ENCODE measurements at regions not wholly inside any gene's neighbourhood (a gene's known extent, or its start where the extent isn't known, plus 50 kb on each side); places are given as distances from the start of the nearest gene placed in this dataset.

GRCh38 chr7:118720632-118721031, 496.1 kb downstream of the ANKRD7 start:
- Histone ChIP-seq H3K27ac (ENCODE audit: low read depth, low read length) (no peak overlapping the region), H3K9ac (ENCODE audit: low read length) (no peak overlapping the region), H3K79me2 (ENCODE audit: insufficient read depth, low read length) (no peaks in the 10 kb centered on the region), H3K27me3 (ENCODE audit: low read length) (no peaks in the 10 kb centered on the region), H3K36me3 (ENCODE audit: low read length) (no peaks in the 10 kb centered on the region), H3K9me3 (ENCODE audit: insufficient read depth, low read length) (no peaks in the 10 kb centered on the region), H3K4me2 (ENCODE audit: low read depth, low read length, poor library complexity, severe bottlenecking) (no peak overlapping the region), H3K4me3 (ENCODE audit: insufficient read depth, low read length, poor library complexity, severe bottlenecking) (no peak overlapping the region), H3F3A (ENCODE audit: insufficient read depth) (no peaks in the 10 kb centered on the region), H4K20me1 (ENCODE audit: low read depth, low read length) (no peaks in the 10 kb centered on the region), H3K9me2 (replicated peaks; ENCODE audit: insufficient read depth, low read length) (no peaks in the 10 kb centered on the region), H2AFZ (ENCODE audit: low read depth, low read length, severe bottlenecking) (no peak overlapping the region)
- TF ChIP-seq, protein P1, sequence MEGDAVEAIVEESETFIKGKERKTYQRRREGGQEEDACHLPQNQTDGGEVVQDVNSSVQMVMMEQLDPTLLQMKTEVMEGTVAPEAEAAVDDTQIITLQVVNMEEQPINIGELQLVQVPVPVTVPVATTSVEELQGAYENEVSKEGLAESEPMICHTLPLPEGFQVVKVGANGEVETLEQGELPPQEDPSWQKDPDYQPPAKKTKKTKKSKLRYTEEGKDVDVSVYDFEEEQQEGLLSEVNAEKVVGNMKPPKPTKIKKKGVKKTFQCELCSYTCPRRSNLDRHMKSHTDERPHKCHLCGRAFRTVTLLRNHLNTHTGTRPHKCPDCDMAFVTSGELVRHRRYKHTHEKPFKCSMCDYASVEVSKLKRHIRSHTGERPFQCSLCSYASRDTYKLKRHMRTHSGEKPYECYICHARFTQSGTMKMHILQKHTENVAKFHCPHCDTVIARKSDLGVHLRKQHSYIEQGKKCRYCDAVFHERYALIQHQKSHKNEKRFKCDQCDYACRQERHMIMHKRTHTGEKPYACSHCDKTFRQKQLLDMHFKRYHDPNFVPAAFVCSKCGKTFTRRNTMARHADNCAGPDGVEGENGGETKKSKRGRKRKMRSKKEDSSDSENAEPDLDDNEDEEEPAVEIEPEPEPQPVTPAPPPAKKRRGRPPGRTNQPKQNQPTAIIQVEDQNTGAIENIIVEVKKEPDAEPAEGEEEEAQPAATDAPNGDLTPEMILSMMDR (IDR thresholded peaks at IDR 0.05; ENCODE audit: insufficient read depth, low read length, poor library complexity, severe bottlenecking) = no peak

DNA sequence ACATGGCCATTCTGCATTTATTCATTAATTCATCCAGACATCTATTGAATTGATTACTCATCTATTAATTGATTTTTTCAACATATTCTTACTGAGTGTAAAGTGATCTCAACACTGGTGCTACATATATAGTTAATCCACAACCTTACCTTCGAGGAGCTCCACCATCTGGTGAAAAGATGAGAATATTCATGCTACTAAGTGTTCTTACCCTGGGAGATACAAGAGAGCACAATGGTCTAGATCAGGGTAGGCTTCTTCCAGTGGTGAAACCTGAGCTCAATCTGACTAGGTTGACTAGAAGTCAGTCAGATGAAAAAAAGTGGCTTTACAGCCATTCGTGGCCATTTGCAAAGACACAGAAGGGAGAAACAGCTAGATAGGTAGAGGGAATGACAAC, 507.4 kb downstream of the ANKRD7 start:
- no peak overlapping the region for H3K4me3 ChIP-seq (ENCODE audit: insufficient read depth, low read length, poor library complexity, severe bottlenecking)
- no peak overlapping the region for H3K27ac ChIP-seq (ENCODE audit: low read depth, low read length)
- H3K79me2 ChIP-seq (ENCODE audit: insufficient read depth, low read length) = no peaks in the 10 kb centered on the region
- H4K20me1 ChIP-seq (ENCODE audit: low read depth, low read length) = no peaks in the 10 kb centered on the region
- H3K27me3 ChIP-seq (ENCODE audit: low read length) = no peaks in the 10 kb centered on the region
- H3K9ac ChIP-seq (ENCODE audit: low read length) = no peak overlapping the region
- no peaks in the 10 kb centered on the region for H3K36me3 ChIP-seq (ENCODE audit: low read length)
- no peaks in the 10 kb centered on the region for H3K9me3 ChIP-seq (ENCODE audit: insufficient read depth, low read length)
- H3K9me2 ChIP-seq (replicated peaks; ENCODE audit: insufficient read depth, low read length) = no peaks in the 10 kb centered on the region
- no peak overlapping the region for H2AFZ ChIP-seq (ENCODE audit: low read depth, low read length, severe bottlenecking)
- H3K4me2 ChIP-seq (ENCODE audit: low read depth, low read length, poor library complexity, severe bottlenecking) = no peak overlapping the region
- no peaks in the 10 kb centered on the region for H3F3A ChIP-seq (ENCODE audit: insufficient read depth)
- no peak for TF ChIP-seq EZH2phosphoT487 (conservative IDR thresholded peaks at IDR 0.05; ENCODE audit: low read length)
- TF ChIP-seq, protein P1 (IDR thresholded peaks at IDR 0.05; ENCODE audit: insufficient read depth, low read length, poor library complexity, severe bottlenecking) = no peak

GRCh38 chr7:118734541-118734940, 510.0 kb downstream of the ANKRD7 start:
- Histone ChIP-seq H3K36me3 (ENCODE audit: low read length) (no peaks in the 10 kb centered on the region), H3K27ac (ENCODE audit: low read depth, low read length) (no peak overlapping the region)
- TF ChIP-seq, protein P1 (IDR thresholded peaks at IDR 0.05; ENCODE audit: insufficient read depth, low read length, poor library complexity, severe bottlenecking) = no peak
- TF ChIP-seq EZH2phosphoT487 (conservative IDR thresholded peaks at IDR 0.05; ENCODE audit: low read length) = no peak

GRCh38 chr7:118735441-118735840, 510.9 kb downstream of the ANKRD7 start:
- Histone ChIP-seq H3K9me3 (ENCODE audit: insufficient read depth, low read length) (no peaks in the 10 kb centered on the region), H3K36me3 (ENCODE audit: low read length) (no peaks in the 10 kb centered on the region), H3K4me2 (ENCODE audit: low read depth, low read length, poor library complexity, severe bottlenecking) (no peak overlapping the region), H3K9ac (ENCODE audit: low read length) (no peak overlapping the region), H2AFZ (ENCODE audit: low read depth, low read length, severe bottlenecking) (no peak overlapping the region), H3K79me2 (ENCODE audit: insufficient read depth, low read length) (no peaks in the 10 kb centered on the region), H3K9me2 (replicated peaks; ENCODE audit: insufficient read depth, low read length) (no peaks in the 10 kb centered on the region), H4K20me1 (ENCODE audit: low read depth, low read length) (no peaks in the 10 kb centered on the region), H3K27ac (ENCODE audit: low read depth, low read length) (no peak overlapping the region), H3F3A (ENCODE audit: insufficient read depth) (no peaks in the 10 kb centered on the region), H3K27me3 (ENCODE audit: low read length) (no peaks in the 10 kb centered on the region), H3K4me3 (ENCODE audit: insufficient read depth, low read length, poor library complexity, severe bottlenecking) (no peak overlapping the region)
- TF ChIP-seq, protein P1 (IDR thresholded peaks at IDR 0.05; ENCODE audit: insufficient read depth, low read length, poor library complexity, severe bottlenecking) = no peak
- no peak for TF ChIP-seq EZH2phosphoT487 (conservative IDR thresholded peaks at IDR 0.05; ENCODE audit: low read length)

More at GRCh38 chr7:118734541-118734940, 510.0 kb downstream of the ANKRD7 start:
- H3K9me2 ChIP-seq (replicated peaks; ENCODE audit: insufficient read depth, low read length) = no peaks in the 10 kb centered on the region
- no peaks in the 10 kb centered on the region for H3K9me3 ChIP-seq (ENCODE audit: insufficient read depth, low read length)
- H4K20me1 ChIP-seq (ENCODE audit: low read depth, low read length) = no peaks in the 10 kb centered on the region
- no peak overlapping the region for H3K4me3 ChIP-seq (ENCODE audit: insufficient read depth, low read length, poor library complexity, severe bottlenecking)
- H3K79me2 ChIP-seq (ENCODE audit: insufficient read depth, low read length) = no peaks in the 10 kb centered on the region
- no peak overlapping the region for H3K9ac ChIP-seq (ENCODE audit: low read length)
- no peak overlapping the region for H2AFZ ChIP-seq (ENCODE audit: low read depth, low read length, severe bottlenecking)
- H3K27me3 ChIP-seq (ENCODE audit: low read length) = no peaks in the 10 kb centered on the region
- no peaks in the 10 kb centered on the region for H3F3A ChIP-seq (ENCODE audit: insufficient read depth)
- no peak overlapping the region for H3K4me2 ChIP-seq (ENCODE audit: low read depth, low read length, poor library complexity, severe bottlenecking)
